Keratinocyte (primary cell): ENCODE measurements at regions not wholly inside any gene's neighbourhood (a gene's known extent, or its start where the extent isn't known, plus 50 kb on each side); places are given as distances from the start of the nearest gene placed in this dataset.

Experiments used
- DNase-seq: peaks from one replicate; pipeline ENCODE4 v3.0.0-alpha.2; 2011; ENCODE audit warnings: low read depth, missing footprints, low spot score
- FAIRE-seq: peaks from 2 replicates; lab custom pipeline; 2011; peaks lifted over from hg19 to GRCh38; lab: Jason Lieb, UNC
- H2AFZ ChIP-seq: 2 replicates; pipeline ENCODE4 v1.6.0; 2012; ENCODE audit warnings: low read length, control low read depth, inconsistent platforms; ENCODE audit not compliant: control insufficient read depth
- H3K27ac ChIP-seq: 2 replicates; pipeline ENCODE4 v1.5.1; 2011; ENCODE audit warnings: low read length; ENCODE audit not compliant: control insufficient read depth, insufficient read depth
- H3K27me3 ChIP-seq: 3 replicates; pipeline ENCODE4 v1.6.0; 2011; ENCODE audit warnings: low read length; ENCODE audit not compliant: control insufficient read depth, insufficient read depth; ENCODE audit errors: extremely low read depth
- H3K36me3 ChIP-seq, 2 experiments: 2 replicates in 1 of 2; 3 replicates in 1 of 2; pipeline ENCODE4 v1.5.1; 2011; ENCODE audit warnings: low read length in 2 of 2, mild to moderate bottlenecking in 1 of 2; ENCODE audit not compliant: control insufficient read depth in 2 of 2, insufficient read depth in 2 of 2; ENCODE audit errors: extremely low read depth in 1 of 2
- H3K4me1 ChIP-seq: 3 replicates; pipeline ENCODE4 v1.5.1; 2011; ENCODE audit warnings: low read length; ENCODE audit not compliant: control insufficient read depth, insufficient read depth; ENCODE audit errors: extremely low read depth
- H3K4me2 ChIP-seq: 3 replicates; pipeline ENCODE4 v1.6.0; 2011; ENCODE audit warnings: low read depth, low read length; ENCODE audit not compliant: control insufficient read depth, insufficient read depth; ENCODE audit errors: extremely low read depth
- H3K4me3 ChIP-seq, 3 experiments: fragments of 200-600 bp in 1 of 3; sonication (generic) in 1 of 3; 2 replicates in 2 of 3; 3 replicates in 1 of 3; pipeline ENCODE4 v1.5.1; 2011 to 2016; ENCODE audit warnings: low read length in 3 of 3, mild to moderate bottlenecking in 3 of 3, control low read depth in 2 of 3, inconsistent platforms in 1 of 3, low read depth in 1 of 3, mixed read lengths in 1 of 3, mixed run types in 1 of 3, moderate library complexity in 1 of 3; ENCODE audit not compliant: control insufficient read depth in 2 of 3, insufficient read depth in 2 of 3; ENCODE audit errors: extremely low read depth in 1 of 3
- H3K79me2 ChIP-seq: 2 replicates; pipeline ENCODE4 v1.6.0; 2012; ENCODE audit warnings: low read length; ENCODE audit not compliant: control insufficient read depth, insufficient read depth
- H3K9ac ChIP-seq: 3 replicates; pipeline ENCODE4 v1.6.0; 2011; ENCODE audit warnings: low read length; ENCODE audit not compliant: control insufficient read depth, insufficient read depth; ENCODE audit errors: extremely low read depth
- H3K9me1 ChIP-seq: 3 replicates; pipeline ENCODE4 v1.6.0; 2011; ENCODE audit warnings: low read length; ENCODE audit not compliant: control insufficient read depth, insufficient read depth; ENCODE audit errors: extremely low read depth
- H3K9me3 ChIP-seq: 2 replicates; pipeline ENCODE4 v1.5.1; 2012; ENCODE audit warnings: low read depth, low read length; ENCODE audit not compliant: control insufficient read depth
- H4K20me1 ChIP-seq: 3 replicates; pipeline ENCODE4 v1.6.0; 2011; ENCODE audit warnings: low read length; ENCODE audit not compliant: control insufficient read depth, insufficient read depth; ENCODE audit errors: extremely low read depth
- CTCF ChIP-seq, 3 experiments: IDR thresholded peaks in 1 of 3; conservative IDR thresholded peaks in 1 of 3; optimal IDR thresholded peaks in 1 of 3; 2 replicates in 2 of 3; 3 replicates in 1 of 3; pipeline versions ENCODE3 to v1.5.1; 2011; ENCODE audit warnings: low read length in 3 of 3, mild to moderate bottlenecking in 3 of 3, moderate library complexity in 2 of 3, control low read depth in 1 of 3, inconsistent platforms in 1 of 3; ENCODE audit not compliant: insufficient read depth in 2 of 3; ENCODE audit errors: extremely low read depth in 1 of 3
- EZH2 ChIP-seq: IDR thresholded peaks from one replicate; pipeline ENCODE4 v1.6.1; 2012; ENCODE audit warnings: inconsistent platforms, mild to moderate bottlenecking, low read length, moderate library complexity
- dilution Hi-C: fragments of 300-500 bp; cut with MboI; formaldehyde crosslinking; loops from one replicate; pipeline ENCODE4 v1.7.0; 2020; ENCODE audit warnings: low sequenced_read_pairs; ENCODE audit not compliant: extremely low pct_ligation_motif_present

GRCh38 chr9:11204521-11204920, 591.7 kb upstream of the PTPRD start:
- Histone ChIP-seq H3K27me3 (no peaks in the 10 kb centered on the region), H3K9ac (no peak overlapping the region), H3K27ac (no peak overlapping the region), H3K79me2 (no peaks in the 10 kb centered on the region), H2AFZ (no peak overlapping the region), H3K4me3 (no peak overlapping the region), H3K36me3 (no peaks in the 10 kb centered on the region), H3K9me1 (no peaks in the 10 kb centered on the region), H3K4me1 (no peaks in the 10 kb centered on the region), H3K9me3 (no peaks in the 10 kb centered on the region), H4K20me1 (no peaks in the 10 kb centered on the region), H3K4me2 (no peak overlapping the region)
- FAIRE-seq (no peak), DNase-seq (no peak)
- no peak for TF ChIP-seq CTCF (optimal IDR thresholded peaks at IDR 0.05 in 1 of 3, IDR thresholded peaks at IDR 0.05 in 1 of 3, conservative IDR thresholded peaks at IDR 0.05 in 1 of 3; ENCODE audit: extremely low read depth in 1 of 3, insufficient read depth in 2 of 3, low read length in 3 of 3)
- TF ChIP-seq EZH2, result no peak
- dilution Hi-C loops, result no loop called here

- Histone ChIP-seq H2AFZ (no peak overlapping the region), H3K4me3 (no peak overlapping the region), H3K27me3 (no peaks in the 10 kb centered on the region), H3K4me2 (no peak overlapping the region), H3K9me3 (no peaks in the 10 kb centered on the region), H3K9ac (no peak overlapping the region), H3K27ac (no peak overlapping the region), H4K20me1 (no peaks in the 10 kb centered on the region), H3K9me1 (no peaks in the 10 kb centered on the region), H3K4me1 (no peaks in the 10 kb centered on the region), H3K36me3 (no peaks in the 10 kb centered on the region), H3K79me2 (no peaks in the 10 kb centered on the region)
- TF ChIP-seq EZH2, result no peak
- no peak for TF ChIP-seq CTCF (optimal IDR thresholded peaks at IDR 0.05 in 1 of 3, IDR thresholded peaks at IDR 0.05 in 1 of 3, conservative IDR thresholded peaks at IDR 0.05 in 1 of 3; ENCODE audit: extremely low read depth in 1 of 3, insufficient read depth in 2 of 3, low read length in 3 of 3)
- dilution Hi-C loops, result no loop called here
- FAIRE-seq (no peak), DNase-seq (no peak)
Observed at GRCh38 chr9:11206925-11207324, 594.1 kb upstream of the PTPRD start.
